Uterus (tissue), 2 donors: ENCODE measurements at regions not wholly inside any gene's neighbourhood (a gene's known extent, or its start where the extent isn't known, plus 50 kb on each side); places are given as distances from the start of the nearest gene placed in this dataset.

ENCODE experiments used
- CTCF ChIP-seq, 4 experiments: fragments of 200-600 bp in 2 of 4; fragments of 450-650 bp in 2 of 4; sonication (generic) in 2 of 4; IDR thresholded peaks; one replicate each; pipeline ENCODE4 v1.5.1; 2016 to 2019; ENCODE audit warnings: antibody characterized with exemption in 4 of 4, mild to moderate bottlenecking in 2 of 4, moderate library complexity in 1 of 4
- POLR2A ChIP-seq, 2 donors: fragments of 450-650 bp; IDR thresholded peaks; one replicate each; pipeline ENCODE4 v1.6.1; 2016; ENCODE audit warnings: antibody characterized with exemption in 2 of 2, mild to moderate bottlenecking in 1 of 2, moderate library complexity in 1 of 2

GRCh38 chr16:88328313-88328980 lies 54.3 kb upstream of the ZNF469 start:
- TF ChIP-seq CTCF (IDR thresholded peaks at IDR 0.05) (no peak), POLR2A (IDR thresholded peaks at IDR 0.05) (no peak)
